Hematopoietic multipotent progenitor cell (in vitro differentiated cells): ENCODE measurements at regions not wholly inside any gene's neighbourhood (a gene's known extent, or its start where the extent isn't known, plus 50 kb on each side); places are given as distances from the start of the nearest gene placed in this dataset.

Experiments used
- DNase-seq, 3 donors: peaks; one replicate each; pipeline ENCODE4 v3.0.0-alpha.2; 2011 to 2015; ENCODE audit warnings: low read depth in 2 of 3, low spot score in 2 of 3

DNA sequence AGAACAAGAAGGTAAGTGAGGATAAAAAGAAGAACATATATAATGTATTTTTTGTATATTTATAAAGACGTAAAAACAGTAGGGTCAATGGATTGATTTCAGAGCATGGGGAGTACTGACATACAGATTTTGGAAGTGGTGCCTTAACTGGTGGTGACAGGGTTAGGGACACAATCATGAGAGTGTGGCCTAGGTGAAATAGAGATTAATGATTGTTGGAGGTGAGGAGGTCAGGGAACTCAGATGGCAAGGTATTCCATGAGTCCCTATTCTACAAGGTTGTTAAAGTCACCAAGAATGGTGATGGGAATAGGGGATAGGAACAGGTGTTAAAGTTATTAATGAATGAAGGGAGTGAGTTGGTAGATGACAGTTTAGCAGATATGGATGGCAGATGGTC, 210.8 kb downstream of the SEMA6A start:
- DNase-seq: no peak

DNA sequence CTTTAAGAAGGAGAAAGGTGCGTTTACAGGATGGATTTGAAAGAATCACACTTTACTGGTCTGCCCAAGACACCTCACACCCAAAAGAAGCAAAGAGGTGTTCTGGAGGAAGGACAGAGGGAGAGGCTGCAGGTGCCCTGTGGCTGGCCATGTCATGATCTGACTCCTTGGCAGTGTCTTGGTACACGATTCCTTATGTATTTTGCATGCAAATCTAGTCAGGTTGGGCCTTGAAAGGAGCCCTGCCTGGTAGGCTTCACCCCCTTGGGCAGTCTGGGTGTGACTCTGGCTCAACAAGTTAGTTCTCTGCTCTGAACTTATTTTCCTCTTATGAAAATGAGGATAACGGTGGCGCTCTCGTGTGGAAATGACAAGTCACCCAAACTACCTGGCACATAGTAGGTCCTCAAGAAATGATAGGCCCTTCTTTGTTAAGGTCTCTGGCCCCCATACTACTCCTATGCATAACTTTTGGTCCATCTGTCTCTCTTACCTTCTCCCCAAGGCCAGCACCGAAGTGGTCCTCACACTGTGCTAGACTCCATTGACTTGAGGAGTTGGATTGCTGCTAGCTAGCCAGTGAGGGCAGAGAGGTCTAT, 212.5 kb downstream of the SEMA6A start:
- DNase-seq: no peak

GRCh38 chr5:116361171-116361967, 213.3 kb downstream of the SEMA6A start:
- DNase-seq: no peak

- peak in 1 of 3 donors; percentile 9 for DNase-seq
Observed at GRCh38 chr5:116360008-116360853, 214.4 kb downstream of the SEMA6A start.

DNA sequence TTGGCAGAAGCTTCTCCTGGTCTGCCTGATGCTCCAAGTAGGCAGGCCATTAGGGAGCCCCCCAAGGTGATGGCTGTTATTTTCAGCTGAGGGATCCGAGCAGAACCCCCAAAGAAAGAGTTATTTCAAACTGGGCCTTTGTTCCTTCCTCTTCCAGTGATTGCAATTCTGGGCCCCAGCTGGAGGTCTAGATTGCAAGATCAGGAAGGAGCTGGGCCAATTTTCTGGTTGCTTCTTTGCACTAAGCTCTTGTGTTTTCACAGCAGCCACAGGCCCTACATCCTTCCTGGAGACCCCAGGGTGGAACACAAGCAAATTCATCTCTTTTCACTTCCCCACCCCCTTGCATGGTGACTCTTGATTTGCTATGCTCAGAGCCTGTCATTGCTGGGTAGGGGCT, 215.0 kb downstream of the SEMA6A start:
- DNase-seq: peak in 2 of 3 donors; percentile 30 to 91

- DNase-seq: peak in 2 of 3 donors; percentile 49 to 86
Observed at GRCh38 chr5:116358911-116359418, 215.7 kb downstream of the SEMA6A start.

DNA sequence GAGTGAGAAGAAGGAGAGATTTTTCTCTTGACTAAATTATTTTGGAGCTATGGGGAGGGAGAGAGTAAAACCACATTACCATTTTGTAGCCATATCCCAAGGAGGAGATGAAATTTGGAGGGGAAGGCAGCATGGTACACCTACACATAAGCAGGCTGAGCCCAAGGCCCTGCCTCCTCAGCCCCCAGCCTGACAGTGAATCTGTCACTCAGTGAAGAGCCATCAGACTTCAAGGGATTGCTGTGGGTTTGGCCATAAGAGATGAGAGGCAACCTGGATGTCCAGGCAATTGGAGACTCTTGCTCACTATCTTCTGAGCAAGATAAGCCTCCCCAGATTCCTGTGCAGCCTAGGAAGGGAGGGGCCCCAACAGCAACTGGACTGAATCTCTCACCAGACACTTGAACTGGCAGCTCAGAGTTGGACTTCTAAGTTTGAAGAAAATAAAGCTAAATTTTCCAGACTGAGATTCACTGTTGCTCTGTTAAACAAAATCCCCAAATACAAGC, 216.6 kb downstream of the SEMA6A start:
- DNase-seq: no peak

DNA sequence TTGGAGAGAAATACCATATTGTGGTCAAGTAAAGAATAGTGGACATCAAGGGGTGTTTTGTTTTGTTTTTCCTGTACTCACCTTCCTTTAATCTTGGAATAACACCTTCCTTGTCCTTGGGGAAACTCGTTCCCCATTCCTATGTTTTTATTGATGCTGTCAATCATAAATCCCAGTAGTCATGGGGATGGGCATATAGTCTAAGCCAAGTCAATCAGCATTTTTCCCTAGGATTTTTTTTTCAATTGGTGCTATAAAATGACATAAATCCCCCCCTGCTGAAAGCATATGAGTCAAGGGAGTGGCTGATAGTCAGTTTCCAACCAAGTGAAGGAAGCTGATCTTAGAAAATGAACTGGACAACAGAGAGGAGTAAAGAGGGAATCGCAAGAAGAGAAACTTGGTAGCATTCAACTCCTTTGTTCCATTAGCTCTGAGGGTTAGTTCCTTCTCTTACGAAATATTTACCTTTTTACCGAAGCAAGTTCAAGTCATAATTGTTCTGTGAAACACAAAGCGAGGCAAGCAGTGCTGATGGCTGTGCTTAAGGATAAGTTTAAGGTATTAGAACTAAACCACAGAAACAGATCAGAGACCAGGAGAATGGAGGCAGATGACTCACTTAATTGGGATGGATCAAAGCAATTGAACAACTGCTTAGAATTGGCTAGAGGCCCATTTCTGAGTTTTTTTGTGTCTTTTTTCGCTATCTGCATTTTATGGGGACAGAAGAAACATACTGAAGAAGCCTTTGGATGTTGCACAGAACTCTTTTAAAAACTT, 218.6 kb downstream of the SEMA6A start:
- no peak for DNase-seq

DNA sequence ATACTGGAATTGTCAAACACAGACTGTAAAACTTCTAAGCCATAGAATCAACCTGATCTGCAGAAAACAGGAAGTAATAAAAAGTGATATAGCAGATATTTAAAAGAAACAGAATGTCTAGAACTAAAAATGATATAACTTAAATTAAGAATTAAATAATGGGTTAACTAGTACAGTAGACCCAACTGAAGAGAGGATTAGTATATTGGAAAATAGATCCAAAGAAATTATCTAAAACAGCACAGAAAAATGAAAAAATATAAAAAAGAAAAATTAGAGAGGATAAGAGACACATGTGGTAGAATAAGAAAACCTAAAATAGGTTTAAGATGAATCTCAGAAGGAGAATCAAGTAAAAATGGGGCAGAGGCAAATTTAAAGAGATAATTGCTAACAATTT, 219.9 kb downstream of the SEMA6A start:
- no peak for DNase-seq

GRCh38 chr5:116347657-116348056, 227.0 kb downstream of the SEMA6A start:
- DNase-seq: no peak

- no peak for DNase-seq
Observed at GRCh38 chr5:116343961-116344360, 230.7 kb downstream of the SEMA6A start.
